ENCODE measurements at regions not wholly inside any gene's neighbourhood (a gene's known extent, or its start where the extent isn't known, plus 50 kb on each side); places are given as distances from the start of the nearest gene placed in this dataset.
"Not testable (repeated sequence)": the region's sequence is repeated elsewhere in the genome, so short reads cannot be mapped to it uniquely, and the experiment has no call there.

DNA sequence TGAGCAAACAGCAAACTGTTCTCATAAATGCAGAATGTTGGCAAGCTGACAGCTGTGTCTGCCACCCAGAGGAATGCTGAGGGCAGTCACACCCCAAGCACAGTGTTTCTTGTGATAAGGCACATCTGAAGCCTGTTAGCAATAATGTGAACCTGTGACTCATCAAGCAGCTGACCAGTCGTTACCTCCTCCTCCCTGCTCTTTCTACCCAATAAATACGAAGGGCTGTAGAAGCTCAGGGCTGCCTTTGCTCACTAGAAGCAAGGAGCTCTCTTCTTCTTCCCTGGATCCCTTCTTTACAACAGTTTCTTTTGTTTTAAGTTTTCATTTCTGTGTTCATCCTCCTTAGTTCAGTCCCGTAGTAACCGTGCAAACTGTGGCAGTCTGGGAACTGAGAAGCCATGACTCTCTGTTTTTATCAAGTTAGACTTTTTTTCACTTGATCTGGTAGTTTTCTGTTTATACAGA is 160.3 kb upstream of the ZNF184 start:
- H3K27ac Mint-ChIP-seq; POLR2A ChIA-PET; H3K27ac ChIP-seq (ENCODE audit: low read length); ATAC-seq (replicated peaks in 1 of 4); H3K36me3 ChIP-seq (ENCODE audit: control insufficient read depth in 2 of 2, extremely low read depth in 1 of 2, insufficient read depth in 1 of 2, low read length in 1 of 2); CTCF ChIA-PET; H3K4me3 ChIP-seq (ENCODE audit: control insufficient read depth in 1 of 2, extremely low read depth in 1 of 2, low read length in 1 of 2); H3K9me3 ChIP-seq; H3K9me3 Mint-ChIP-seq; H3K36me3 Mint-ChIP-seq; H3K4me1 ChIP-seq (ENCODE audit: control insufficient read depth in 1 of 2, extremely low read depth in 1 of 2, insufficient read depth in 2 of 2, low read length in 2 of 2); DNase-seq; H3K4me3 Mint-ChIP-seq: not testable (repeated sequence)
- H3K27me3 Mint-ChIP-seq, result peaks cover 77 to 88% of the 10 kb centered on the region in 2 donors
- 43% methylated on average over 1 of the region's 4 CpGs for WGBS (ENCODE audit: insufficient coverage)
- H3K27me3 ChIP-seq (replicated peaks in 1 of 2; ENCODE audit: control insufficient read depth in 2 of 2, extremely low read depth in 1 of 2, insufficient read depth in 2 of 2, low read length in 1 of 2), result peaks cover 28 to 47% of the 10 kb centered on the region in 2 experiments
- H3K4me1 Mint-ChIP-seq, result peaks cover 15 to 17% (median 15%) of the 10 kb centered on the region in 3 donors

DNA sequence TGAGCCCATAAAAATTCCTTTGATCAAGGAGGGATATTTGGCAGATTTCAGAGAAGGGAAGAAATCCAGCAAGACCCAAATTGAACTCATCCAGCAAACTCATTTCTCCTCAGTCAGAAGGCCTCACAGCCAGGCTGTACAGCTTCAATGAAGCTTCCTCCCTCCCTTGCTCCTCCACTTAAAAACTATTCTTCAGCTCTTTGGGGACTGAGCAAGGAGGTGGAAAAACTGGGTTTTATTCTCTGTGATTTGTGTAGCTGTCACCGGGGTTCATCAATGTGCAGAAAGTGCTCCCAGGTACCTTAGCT is 158.7 kb upstream of the ZNF184 start:
- Histone ChIP-seq H3K36me3 (ENCODE audit: control insufficient read depth in 2 of 2, extremely low read depth in 1 of 2, insufficient read depth in 1 of 2, low read length in 1 of 2) (no peaks in the 10 kb centered on the region), H3K27me3 (replicated peaks in 1 of 2; ENCODE audit: control insufficient read depth in 2 of 2, extremely low read depth in 1 of 2, insufficient read depth in 2 of 2, low read length in 1 of 2) (peaks cover 28 to 51% of the 10 kb centered on the region in 2 experiments), H3K4me3 (ENCODE audit: control insufficient read depth in 1 of 2, extremely low read depth in 1 of 2, low read length in 1 of 2) (no peak overlapping the region), H3K9me3 (no peaks in the 10 kb centered on the region), H3K4me1 (ENCODE audit: control insufficient read depth in 1 of 2, extremely low read depth in 1 of 2, insufficient read depth in 2 of 2, low read length in 2 of 2) (peaks cover 0 to 7% of the 10 kb centered on the region in 2 experiments), H3K27ac (ENCODE audit: low read length) (no peak overlapping the region)
- CTCF ChIA-PET, result no interaction called here
- Mint-ChIP-seq H3K9me3 (peaks cover 4 to 7% (median 6%) of the 10 kb centered on the region in 3 donors), H3K4me1 (peaks cover 15 to 17% (median 15%) of the 10 kb centered on the region in 3 donors), H3K4me3 (peak overlapping the region in 2 of 3 donors; percentile 55 to 60), H3K27me3 (peaks cover 73 to 90% of the 10 kb centered on the region in 2 donors), H3K36me3 (no peaks in the 10 kb centered on the region), H3K27ac (no peak overlapping the region)
- ATAC-seq (replicated peaks in 1 of 4) (no peak), DNase-seq (no peak)
- 60% methylated on average over 1 of the region's 1 CpG for WGBS (ENCODE audit: insufficient coverage)
- POLR2A ChIA-PET, result interaction anchor here in 1 of 2 donors (0.6 kb wide), 1 partner anchor 158 kb away, joined by 4 read pairs; no protein-coding TSS in a partner anchor

DNA sequence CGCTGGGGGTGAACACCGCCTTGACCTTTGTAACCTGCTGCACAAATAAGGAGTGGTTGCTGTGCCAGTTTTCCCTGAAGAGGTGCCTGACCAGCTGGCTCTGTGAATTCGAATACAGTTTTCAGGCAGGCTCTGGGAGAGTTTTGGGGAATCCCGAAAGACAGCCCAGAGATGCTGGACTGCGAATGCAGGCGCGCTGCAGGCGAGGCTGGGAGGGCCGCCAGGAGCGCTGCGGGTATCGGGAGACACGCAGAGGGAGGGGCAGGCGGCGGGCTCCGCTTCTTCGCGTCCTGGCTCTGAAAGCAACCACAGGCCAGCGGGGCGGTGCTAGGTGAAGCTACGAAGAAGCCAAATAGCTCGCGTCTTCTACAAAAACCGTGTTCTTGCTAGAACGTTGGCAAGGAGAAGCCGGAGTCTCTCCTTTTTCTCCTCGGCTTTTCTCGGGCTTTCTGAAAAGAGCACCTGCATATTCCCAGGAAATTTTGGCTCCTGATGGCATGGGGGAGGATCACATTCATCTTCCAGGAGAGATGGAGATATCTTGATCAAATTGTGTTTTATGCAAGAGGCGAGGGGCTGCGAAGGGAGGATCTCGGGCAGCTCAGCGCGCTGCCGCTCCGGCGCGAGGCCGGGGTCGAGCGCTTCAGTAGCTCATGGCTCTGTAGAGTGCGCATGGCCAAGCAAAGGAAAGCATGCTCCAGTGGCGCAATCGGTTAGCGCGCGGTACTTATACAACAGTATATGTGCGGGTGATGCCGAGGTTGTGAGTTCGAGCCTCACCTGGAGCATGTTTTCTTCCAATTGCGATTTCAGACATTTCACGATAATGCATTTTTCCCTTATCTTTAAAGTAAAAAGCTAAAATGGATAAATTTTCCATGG is 158.1 kb upstream of the ZNF184 start:
- H3K4me3 ChIP-seq (ENCODE audit: control insufficient read depth in 1 of 2, extremely low read depth in 1 of 2, low read length in 1 of 2), result peak overlapping the region in 1 of 2 donors; percentile 23
- peaks cover 4 to 7% (median 6%) of the 10 kb centered on the region in 3 donors for H3K9me3 Mint-ChIP-seq
- H3K4me1 Mint-ChIP-seq, result peaks cover 15 to 17% (median 15%) of the 10 kb centered on the region in 3 donors
- no peak overlapping the region for H3K27ac ChIP-seq (ENCODE audit: low read length)
- no peaks in the 10 kb centered on the region for H3K36me3 Mint-ChIP-seq
- peak overlapping the region in 1 of 2 donors; percentile 27 for H3K27ac Mint-ChIP-seq
- ChIA-PET POLR2A (interaction anchor here in 1 of 2 donors (0.6 kb wide), 1 partner anchor 157 kb away, joined by 4 read pairs; no protein-coding TSS in a partner anchor), CTCF (interaction anchor here in 1 of 2 donors (0.6 kb wide), 1 partner anchor 468 kb away, joined by 3 read pairs; no protein-coding TSS in a partner anchor)
- WGBS (ENCODE audit: insufficient coverage), result 8% methylated on average over 38 of the region's 51 CpGs
- peaks cover 68 to 90% of the 10 kb centered on the region in 2 donors for H3K27me3 Mint-ChIP-seq
- ATAC-seq (replicated peaks in 1 of 4) (peak in 1 of 4 experiments; percentile 20), DNase-seq (peak in 5 of 35 experiments; percentile 1 to 14 (median 4))
- H3K27me3 ChIP-seq (replicated peaks in 1 of 2; ENCODE audit: control insufficient read depth in 2 of 2, extremely low read depth in 1 of 2, insufficient read depth in 2 of 2, low read length in 1 of 2), result peaks cover 30 to 54% of the 10 kb centered on the region in 2 experiments
- no peaks in the 10 kb centered on the region for H3K9me3 ChIP-seq
- peaks cover 0 to 7% of the 10 kb centered on the region in 2 experiments for H3K4me1 ChIP-seq (ENCODE audit: control insufficient read depth in 1 of 2, extremely low read depth in 1 of 2, insufficient read depth in 2 of 2, low read length in 2 of 2)
- H3K36me3 ChIP-seq (ENCODE audit: control insufficient read depth in 2 of 2, extremely low read depth in 1 of 2, insufficient read depth in 1 of 2, low read length in 1 of 2), result no peaks in the 10 kb centered on the region
- peak overlapping the region; percentile 35 to 60 (median 55) for H3K4me3 Mint-ChIP-seq

DNA sequence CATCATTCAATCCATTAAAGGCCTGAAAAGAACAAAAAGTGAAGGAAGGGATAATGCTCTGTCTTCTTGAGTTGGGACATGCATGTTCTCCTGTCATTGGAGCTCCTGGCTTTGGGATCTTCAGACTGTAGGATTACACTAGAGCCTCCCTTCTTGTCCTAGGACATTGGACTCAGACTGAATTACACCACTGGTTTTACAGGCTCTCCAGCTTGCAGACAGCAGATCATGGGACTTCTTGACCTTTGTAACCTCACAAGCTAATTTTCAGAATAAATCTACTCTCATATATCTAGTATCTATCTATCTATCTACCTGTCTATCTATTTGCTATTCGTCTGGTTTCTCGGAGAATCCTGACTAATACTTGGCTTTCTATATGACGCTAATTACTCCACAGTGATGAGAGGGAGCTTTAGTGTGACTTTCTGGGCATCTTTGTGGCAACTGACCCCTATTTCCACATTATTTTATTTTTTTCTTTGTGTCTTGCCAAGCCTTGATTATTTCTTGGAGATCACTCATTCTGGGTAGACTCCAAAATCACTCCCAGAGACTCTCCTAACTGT is 151.9 kb upstream of the ZNF184 start:
- no peaks in the 10 kb centered on the region for H3K9me3 Mint-ChIP-seq
- no peak overlapping the region for H3K4me3 ChIP-seq (ENCODE audit: control insufficient read depth in 1 of 2, extremely low read depth in 1 of 2, low read length in 1 of 2)
- no peaks in the 10 kb centered on the region for H3K4me1 Mint-ChIP-seq
- H3K27me3 ChIP-seq (replicated peaks in 1 of 2; ENCODE audit: control insufficient read depth in 2 of 2, extremely low read depth in 1 of 2, insufficient read depth in 2 of 2, low read length in 1 of 2), result peaks cover 11 to 52% of the 10 kb centered on the region in 2 experiments
- no CpG with 5 or more reads among the region's 3 CpGs for WGBS (ENCODE audit: insufficient coverage)
- ATAC-seq (replicated peaks in 1 of 4) (no peak), DNase-seq (no peak)
- H3K4me1 ChIP-seq (ENCODE audit: control insufficient read depth in 1 of 2, extremely low read depth in 1 of 2, insufficient read depth in 2 of 2, low read length in 2 of 2), result no peaks in the 10 kb centered on the region
- H3K9me3 ChIP-seq, result no peaks in the 10 kb centered on the region
- ChIA-PET POLR2A (no interaction called here), CTCF (no interaction called here)
- no peak overlapping the region for H3K27ac ChIP-seq (ENCODE audit: low read length)
- no peaks in the 10 kb centered on the region for H3K36me3 Mint-ChIP-seq
- H3K36me3 ChIP-seq (ENCODE audit: control insufficient read depth in 2 of 2, extremely low read depth in 1 of 2, insufficient read depth in 1 of 2, low read length in 1 of 2), result no peaks in the 10 kb centered on the region
- no peak overlapping the region for H3K4me3 Mint-ChIP-seq
- H3K27ac Mint-ChIP-seq, result no peak overlapping the region
- peaks cover 62 to 81% of the 10 kb centered on the region in 2 donors for H3K27me3 Mint-ChIP-seq

DNA sequence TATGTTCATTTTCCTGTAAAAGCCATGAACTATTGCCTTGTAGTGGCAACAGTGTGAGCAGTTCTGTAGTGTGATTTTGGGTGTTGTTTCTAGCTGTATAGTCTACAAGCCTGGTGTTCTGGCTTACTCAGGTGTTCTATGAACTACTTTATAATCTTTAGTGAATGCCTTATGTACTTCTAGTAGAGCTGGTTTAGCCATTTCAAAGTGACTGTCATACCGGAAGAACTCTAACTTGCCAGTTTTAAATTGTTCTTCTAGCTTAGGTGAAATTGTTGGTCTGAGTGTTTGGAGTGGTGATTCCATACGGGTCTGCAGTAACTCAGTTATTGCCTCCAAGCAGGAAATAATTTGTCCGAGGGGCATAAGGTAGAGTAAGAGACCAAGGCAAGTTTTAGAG is 150.2 kb upstream of the ZNF184 start:
- peaks cover under 1% of the 10 kb centered on the region in 3 donors for H3K4me1 Mint-ChIP-seq
- ChIA-PET POLR2A (no interaction called here), CTCF (no interaction called here)
- H3K27ac Mint-ChIP-seq, result no peak overlapping the region
- H3K36me3 Mint-ChIP-seq, result no peaks in the 10 kb centered on the region
- H3K27ac ChIP-seq (ENCODE audit: low read length), result no peak overlapping the region
- H3K4me1 ChIP-seq (ENCODE audit: control insufficient read depth in 1 of 2, extremely low read depth in 1 of 2, insufficient read depth in 2 of 2, low read length in 2 of 2), result peaks cover 0 to under 1% of the 10 kb centered on the region in 2 experiments
- DNase-seq (no peak), ATAC-seq (replicated peaks in 1 of 4) (no peak)
- H3K9me3 ChIP-seq, result no peaks in the 10 kb centered on the region
- 100% methylated on average over 1 of the region's 3 CpGs for WGBS (ENCODE audit: insufficient coverage)
- peaks cover 66 to 82% of the 10 kb centered on the region in 2 donors for H3K27me3 Mint-ChIP-seq
- H3K4me3 ChIP-seq (ENCODE audit: control insufficient read depth in 1 of 2, extremely low read depth in 1 of 2, low read length in 1 of 2), result no peak overlapping the region
- H3K9me3 Mint-ChIP-seq, result no peaks in the 10 kb centered on the region
- H3K36me3 ChIP-seq (ENCODE audit: control insufficient read depth in 2 of 2, extremely low read depth in 1 of 2, insufficient read depth in 1 of 2, low read length in 1 of 2), result no peaks in the 10 kb centered on the region
- no peak overlapping the region for H3K4me3 Mint-ChIP-seq
- peaks cover 11 to 50% of the 10 kb centered on the region in 2 experiments for H3K27me3 ChIP-seq (replicated peaks in 1 of 2; ENCODE audit: control insufficient read depth in 2 of 2, extremely low read depth in 1 of 2, insufficient read depth in 2 of 2, low read length in 1 of 2)

DNA sequence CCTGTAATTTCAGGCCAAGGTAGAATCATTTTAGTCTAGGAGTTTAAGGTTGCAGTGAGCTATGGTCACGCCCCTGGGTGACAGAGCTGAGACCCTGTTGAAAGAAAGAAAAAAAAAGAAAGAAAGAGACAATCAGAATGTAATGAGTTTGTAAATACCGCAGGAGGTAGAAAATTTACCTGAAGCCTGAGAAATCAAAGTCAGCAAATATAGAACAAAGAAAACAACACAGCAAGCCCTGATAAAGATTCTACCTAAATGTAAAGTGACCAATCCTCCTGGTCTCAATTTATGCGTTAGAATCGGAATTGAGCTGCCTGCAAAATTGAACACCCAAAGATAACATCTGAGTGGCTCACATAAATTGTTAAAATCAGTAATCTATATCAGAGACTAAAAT is 146.5 kb upstream of the ZNF184 start:
- DNase-seq, result no peak
- Mint-ChIP-seq H3K27ac (peak overlapping the region in 1 of 2 donors; percentile 53), H3K4me1 (peaks cover 12 to 13% (median 13%) of the 10 kb centered on the region in 3 donors), H3K36me3 (no peaks in the 10 kb centered on the region), H3K27me3 (peaks cover 73 to 75% of the 10 kb centered on the region in 2 donors), H3K4me3 (no peak overlapping the region), H3K9me3 (no peaks in the 10 kb centered on the region)
- Histone ChIP-seq H3K9me3 (no peaks in the 10 kb centered on the region), H3K4me1 (ENCODE audit: control insufficient read depth in 1 of 2, extremely low read depth in 1 of 2, insufficient read depth in 2 of 2, low read length in 2 of 2) (peaks cover 0 to 9% of the 10 kb centered on the region in 2 experiments), H3K27me3 (replicated peaks in 1 of 2; ENCODE audit: control insufficient read depth in 2 of 2, extremely low read depth in 1 of 2, insufficient read depth in 2 of 2, low read length in 1 of 2) (peaks cover 21 to 50% of the 10 kb centered on the region in 2 experiments), H3K36me3 (ENCODE audit: control insufficient read depth in 2 of 2, extremely low read depth in 1 of 2, insufficient read depth in 1 of 2, low read length in 1 of 2) (no peaks in the 10 kb centered on the region), H3K4me3 (ENCODE audit: control insufficient read depth in 1 of 2, extremely low read depth in 1 of 2, low read length in 1 of 2) (no peak overlapping the region), H3K27ac (ENCODE audit: low read length) (no peak overlapping the region)
- 86% methylated on average over 1 of the region's 4 CpGs for WGBS (ENCODE audit: insufficient coverage)
- CTCF ChIA-PET, result no interaction called here
- no peak for ATAC-seq (replicated peaks in 1 of 4)
- POLR2A ChIA-PET, result interaction anchor here in 1 of 2 donors (0.5 kb wide), 1 partner anchor 67 kb away, joined by 5 read pairs; no protein-coding TSS in a partner anchor
